RWPE2 (cell line): ENCODE measurements at regions not wholly inside any gene's neighbourhood (a gene's known extent, or its start where the extent isn't known, plus 50 kb on each side); places are given as distances from the start of the nearest gene placed in this dataset.

Experiments used
- ATAC-seq: fragments of 200-7000 bp; cut with Tn5 transposase; 3 replicates; pipeline ENCODE4 v1.9.1; 2021; ENCODE audit warnings: low read depth
- DNase-seq: peaks from one replicate; pipeline ENCODE4 v3.0.0-alpha.2; 2020; ENCODE audit warnings: low spot score
- H3K27ac ChIP-seq: fragments of 450-650 bp; 2 replicates; pipeline ENCODE4 v1.5.1; 2017; ENCODE audit warnings: mild to moderate bottlenecking; ENCODE audit not compliant: poor library complexity, severe bottlenecking
- H3K27me3 ChIP-seq: fragments of 250-450 bp; sonication (Bioruptor Pico); 2 replicates; pipeline ENCODE4 v1.5.1; 2021; ENCODE audit warnings: mild to moderate bottlenecking, moderate library complexity; ENCODE audit not compliant: insufficient read depth, poor library complexity, severe bottlenecking
- H3K36me3 ChIP-seq: fragments of 250-450 bp; sonication (Bioruptor Pico); 2 replicates; pipeline ENCODE4 v1.5.1; 2020; ENCODE audit warnings: low read depth, mild to moderate bottlenecking, moderate library complexity
- H3K4me1 ChIP-seq: fragments of 250-450 bp; sonication (Bioruptor Pico); 2 replicates; pipeline ENCODE4 v1.5.1; 2021; ENCODE audit warnings: mild to moderate bottlenecking, moderate library complexity; ENCODE audit not compliant: insufficient read depth, poor library complexity, severe bottlenecking
- H3K4me3 ChIP-seq: fragments of 250-450 bp; sonication (Bioruptor Pico); 2 replicates; pipeline ENCODE4 v1.5.1; 2021; ENCODE audit warnings: mild to moderate bottlenecking, moderate library complexity; ENCODE audit not compliant: severe bottlenecking
- H3K9me3 ChIP-seq: fragments of 250-450 bp; sonication (Bioruptor Pico); 2 replicates; pipeline ENCODE4 v1.5.1; 2021; ENCODE audit warnings: mild to moderate bottlenecking, moderate library complexity; ENCODE audit not compliant: severe bottlenecking
- CTCF ChIP-seq: fragments of 450-650 bp; IDR thresholded peaks from one replicate; pipeline ENCODE4 v1.5.1; 2017; ENCODE audit warnings: mild to moderate bottlenecking, moderate library complexity; ENCODE audit not compliant: poor library complexity, severe bottlenecking

- H3K27ac ChIP-seq, result no peak overlapping the region
- H3K36me3 ChIP-seq, result no peaks in the 10 kb centered on the region
- H3K9me3 ChIP-seq, result peaks cover 2% of the 10 kb centered on the region
- no peaks in the 10 kb centered on the region for H3K4me1 ChIP-seq
- TF ChIP-seq CTCF, result no peak
- no peaks in the 10 kb centered on the region for H3K27me3 ChIP-seq
- no peak overlapping the region for H3K4me3 ChIP-seq
- DNase-seq (no peak), ATAC-seq (no peak)
Measured at GRCh38 chr3:160141485-160142185, 83.6 kb upstream of the C3orf80 start.

GRCh38 chr3:160143482-160143881 is 81.7 kb upstream of the C3orf80 start:
- Histone ChIP-seq H3K27me3 (no peaks in the 10 kb centered on the region), H3K9me3 (peaks cover 2% of the 10 kb centered on the region), H3K4me1 (no peaks in the 10 kb centered on the region), H3K4me3 (no peak overlapping the region), H3K27ac (no peak overlapping the region), H3K36me3 (no peaks in the 10 kb centered on the region)
- TF ChIP-seq CTCF, result no peak
- no peak for ATAC-seq
- no peak for DNase-seq

- TF ChIP-seq CTCF, result no peak
- no peaks in the 10 kb centered on the region for H3K4me1 ChIP-seq
Measured at GRCh38 chr3:160150066-160150465, 75.2 kb upstream of the C3orf80 start.

GRCh38 chr3:160150525-160150924 is 74.7 kb upstream of the C3orf80 start:
- H3K27ac ChIP-seq, result no peak overlapping the region
- DNase-seq, result no peak
- no peaks in the 10 kb centered on the region for H3K4me1 ChIP-seq
- no peaks in the 10 kb centered on the region for H3K9me3 ChIP-seq
- H3K36me3 ChIP-seq, result no peaks in the 10 kb centered on the region
- 0 out of 3 replicates have a peak, but pooled peaks have one; percentile 17 for ATAC-seq
- no peaks in the 10 kb centered on the region for H3K27me3 ChIP-seq
- no peak overlapping the region for H3K4me3 ChIP-seq
- no peak for TF ChIP-seq CTCF

More at GRCh38 chr3:160150066-160150465, 75.2 kb upstream of the C3orf80 start:
- no peaks in the 10 kb centered on the region for H3K36me3 ChIP-seq
- H3K9me3 ChIP-seq, result no peaks in the 10 kb centered on the region
- H3K27ac ChIP-seq, result no peak overlapping the region
- H3K27me3 ChIP-seq, result no peaks in the 10 kb centered on the region
- DNase-seq, result no peak
- H3K4me3 ChIP-seq, result no peak overlapping the region
- no peak for ATAC-seq

GRCh38 chr3:160152638-160153037 is 72.6 kb upstream of the C3orf80 start:
- no peaks in the 10 kb centered on the region for H3K4me1 ChIP-seq
- no peaks in the 10 kb centered on the region for H3K9me3 ChIP-seq
- ATAC-seq (no peak), DNase-seq (no peak)
- H3K36me3 ChIP-seq, result no peaks in the 10 kb centered on the region
- H3K4me3 ChIP-seq, result no peak overlapping the region
- no peak for TF ChIP-seq CTCF
- H3K27me3 ChIP-seq, result no peaks in the 10 kb centered on the region
- H3K27ac ChIP-seq, result no peak overlapping the region
